ENCODE measurements at regions not wholly inside any gene's neighbourhood (a gene's known extent, or its start where the extent isn't known, plus 50 kb on each side); places are given as distances from the start of the nearest gene placed in this dataset.

DNA sequence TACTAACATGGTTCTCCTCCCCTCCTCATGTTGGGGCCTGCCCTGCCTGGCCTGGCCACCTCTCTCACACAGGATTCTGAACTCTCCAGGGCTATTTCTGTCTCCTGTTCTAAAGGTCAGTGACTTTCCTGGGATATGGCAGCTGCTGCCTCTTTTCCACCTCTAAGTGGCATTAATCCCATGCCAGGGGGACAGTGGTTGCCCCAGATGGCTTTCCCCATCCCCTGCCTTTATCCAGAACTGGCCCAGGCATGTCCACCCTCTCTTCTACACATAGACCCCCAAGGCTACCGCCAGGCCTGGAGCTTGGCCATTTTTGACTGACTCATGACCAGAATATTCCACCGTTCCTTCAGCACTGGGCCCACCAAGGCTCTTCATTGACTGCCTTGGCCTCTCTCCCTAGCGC lies 90.4 kb downstream of the IRF2BPL start:
- no peak overlapping the region for H3K4me3 ChIP-seq (IDR thresholded peaks at IDR 0.05; ENCODE audit: insufficient read depth, low read depth, low read length)
- no peaks in the 10 kb centered on the region for H3K36me3 ChIP-seq (ENCODE audit: insufficient read depth)
- TF ChIP-seq, protein P1, sequence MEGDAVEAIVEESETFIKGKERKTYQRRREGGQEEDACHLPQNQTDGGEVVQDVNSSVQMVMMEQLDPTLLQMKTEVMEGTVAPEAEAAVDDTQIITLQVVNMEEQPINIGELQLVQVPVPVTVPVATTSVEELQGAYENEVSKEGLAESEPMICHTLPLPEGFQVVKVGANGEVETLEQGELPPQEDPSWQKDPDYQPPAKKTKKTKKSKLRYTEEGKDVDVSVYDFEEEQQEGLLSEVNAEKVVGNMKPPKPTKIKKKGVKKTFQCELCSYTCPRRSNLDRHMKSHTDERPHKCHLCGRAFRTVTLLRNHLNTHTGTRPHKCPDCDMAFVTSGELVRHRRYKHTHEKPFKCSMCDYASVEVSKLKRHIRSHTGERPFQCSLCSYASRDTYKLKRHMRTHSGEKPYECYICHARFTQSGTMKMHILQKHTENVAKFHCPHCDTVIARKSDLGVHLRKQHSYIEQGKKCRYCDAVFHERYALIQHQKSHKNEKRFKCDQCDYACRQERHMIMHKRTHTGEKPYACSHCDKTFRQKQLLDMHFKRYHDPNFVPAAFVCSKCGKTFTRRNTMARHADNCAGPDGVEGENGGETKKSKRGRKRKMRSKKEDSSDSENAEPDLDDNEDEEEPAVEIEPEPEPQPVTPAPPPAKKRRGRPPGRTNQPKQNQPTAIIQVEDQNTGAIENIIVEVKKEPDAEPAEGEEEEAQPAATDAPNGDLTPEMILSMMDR (conservative IDR thresholded peaks at IDR 0.05; ENCODE audit: low read depth, low read length), result no peak
- H3K9ac ChIP-seq, result no peak overlapping the region
- H3K79me2 ChIP-seq (ENCODE audit: insufficient read depth, low read depth), result no peaks in the 10 kb centered on the region
- no peaks in the 10 kb centered on the region for H3K27me3 ChIP-seq (ENCODE audit: insufficient read depth, low read depth)
- no peaks in the 10 kb centered on the region for H4K20me1 ChIP-seq (ENCODE audit: insufficient read depth)
- no peak overlapping the region for H3K4me2 ChIP-seq
- H3K4me1 ChIP-seq (ENCODE audit: low read depth, poor library complexity, severe bottlenecking), result no peaks in the 10 kb centered on the region
- H2AFZ ChIP-seq (ENCODE audit: low read depth), result no peak overlapping the region
- H3K27ac ChIP-seq, result no peak overlapping the region

DNA sequence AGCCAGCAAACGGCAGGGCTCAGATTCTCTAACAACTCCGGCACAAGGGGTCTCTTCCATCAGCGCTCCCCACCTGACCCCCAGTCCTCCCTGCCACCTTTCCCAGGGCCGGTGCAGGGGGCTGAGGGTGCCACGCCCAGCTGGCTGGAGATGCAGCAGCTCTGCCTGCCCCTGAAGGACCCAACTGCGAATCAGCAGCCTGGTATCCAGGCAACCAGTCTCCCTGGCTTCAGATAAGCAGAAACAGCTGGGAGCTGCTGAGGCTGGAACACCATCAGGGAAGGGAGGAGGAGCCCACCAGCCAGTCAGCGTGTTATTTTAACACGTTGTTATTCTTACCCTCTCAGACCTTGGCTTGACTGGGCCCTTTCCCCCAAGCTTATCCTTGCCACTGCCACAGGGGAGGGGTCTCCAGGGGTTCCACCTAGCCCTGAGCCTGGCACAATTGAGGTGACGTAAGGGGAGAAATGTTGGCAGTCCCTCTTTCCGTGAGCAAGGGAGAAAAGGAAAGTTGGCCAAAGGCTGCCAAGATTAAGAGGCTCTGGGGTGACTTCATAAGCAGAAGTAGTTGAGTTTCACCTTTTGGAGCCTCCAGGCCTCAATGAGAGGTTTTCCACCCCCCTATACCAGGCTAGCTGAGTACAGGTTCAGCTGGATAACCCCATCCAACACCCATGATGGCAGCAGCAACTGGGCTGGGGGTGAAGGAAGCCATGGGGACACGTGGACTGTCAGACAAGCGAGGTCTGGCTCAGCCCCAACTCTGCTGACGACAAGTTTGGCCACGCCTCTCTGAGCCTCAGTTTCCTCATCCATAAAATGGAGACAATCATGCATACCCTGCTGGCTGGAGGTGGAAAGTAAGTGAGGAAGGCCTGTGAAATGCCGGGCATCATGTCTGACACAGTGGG lies 91.1 kb downstream of the IRF2BPL start:
- H2AFZ ChIP-seq (ENCODE audit: low read depth), result no peak overlapping the region
- no peaks in the 10 kb centered on the region for H3K79me2 ChIP-seq (ENCODE audit: insufficient read depth, low read depth)
- H3K27me3 ChIP-seq (ENCODE audit: insufficient read depth, low read depth), result no peaks in the 10 kb centered on the region
- no peak overlapping the region for H3K4me2 ChIP-seq
- H3K9ac ChIP-seq, result no peak overlapping the region
- no peak overlapping the region for H3K4me3 ChIP-seq (IDR thresholded peaks at IDR 0.05; ENCODE audit: insufficient read depth, low read depth, low read length)
- H4K20me1 ChIP-seq (ENCODE audit: insufficient read depth), result no peaks in the 10 kb centered on the region
- H3K4me1 ChIP-seq (ENCODE audit: low read depth, poor library complexity, severe bottlenecking), result no peaks in the 10 kb centered on the region
- H3K27ac ChIP-seq, result no peak overlapping the region
- no peaks in the 10 kb centered on the region for H3K36me3 ChIP-seq (ENCODE audit: insufficient read depth)
- TF ChIP-seq, protein P1 (conservative IDR thresholded peaks at IDR 0.05; ENCODE audit: low read depth, low read length), result no peak

DNA sequence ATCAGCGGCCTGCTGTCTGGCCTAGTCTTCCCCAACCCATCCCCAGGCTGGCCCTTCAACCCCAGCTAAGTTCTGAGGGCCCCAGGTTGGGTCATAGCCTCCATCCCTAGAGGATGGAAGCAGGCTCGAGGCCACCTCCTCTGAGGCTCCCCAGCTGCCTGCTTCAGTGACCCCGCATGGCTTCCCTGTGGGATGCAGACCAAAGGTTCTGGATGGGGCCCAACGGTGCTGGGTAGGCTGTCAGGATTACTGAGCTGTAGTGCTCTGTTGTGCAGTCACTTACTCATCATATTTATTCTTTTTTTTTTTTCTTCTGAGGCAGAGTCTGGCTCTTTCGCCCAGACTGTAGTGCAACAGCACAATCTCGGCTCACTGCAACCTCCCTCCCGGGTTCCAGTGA lies 92.0 kb downstream of the IRF2BPL start:
- Histone ChIP-seq H2AFZ (ENCODE audit: low read depth) (no peak overlapping the region), H3K27me3 (ENCODE audit: insufficient read depth, low read depth) (no peaks in the 10 kb centered on the region), H3K79me2 (ENCODE audit: insufficient read depth, low read depth) (no peaks in the 10 kb centered on the region), H3K27ac (no peak overlapping the region), H3K9ac (no peak overlapping the region), H3K4me1 (ENCODE audit: low read depth, poor library complexity, severe bottlenecking) (no peaks in the 10 kb centered on the region), H3K4me3 (IDR thresholded peaks at IDR 0.05; ENCODE audit: insufficient read depth, low read depth, low read length) (no peak overlapping the region), H3K36me3 (ENCODE audit: insufficient read depth) (no peaks in the 10 kb centered on the region), H4K20me1 (ENCODE audit: insufficient read depth) (no peaks in the 10 kb centered on the region), H3K4me2 (no peak overlapping the region)
- TF ChIP-seq, protein P1 (conservative IDR thresholded peaks at IDR 0.05; ENCODE audit: low read depth, low read length), result no peak

DNA sequence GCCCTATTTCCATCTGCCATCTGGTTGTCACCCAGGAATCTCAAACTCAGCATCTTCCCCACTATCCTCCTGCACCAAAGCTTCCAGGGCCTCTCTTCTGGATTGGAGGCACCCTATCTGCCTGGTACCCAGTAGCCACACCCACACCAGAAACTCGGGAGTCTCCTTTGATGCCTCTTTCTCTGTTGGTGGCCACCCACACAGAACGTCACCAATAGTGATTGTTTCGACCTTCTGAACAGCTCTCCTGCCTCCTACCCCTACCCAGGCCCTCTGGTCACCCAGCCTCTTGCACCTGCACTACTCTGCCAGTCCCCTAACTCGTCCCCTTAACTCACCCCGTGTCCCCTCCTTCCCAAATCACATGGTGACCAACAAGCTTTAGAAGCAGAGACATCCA lies 95.0 kb downstream of the IRF2BPL start:
- Histone ChIP-seq H4K20me1 (ENCODE audit: insufficient read depth) (no peaks in the 10 kb centered on the region), H3K4me2 (no peak overlapping the region)

More for the DNA sequence above, 95.0 kb downstream of the IRF2BPL start:
- Histone ChIP-seq H3K36me3 (ENCODE audit: insufficient read depth) (no peaks in the 10 kb centered on the region), H3K79me2 (ENCODE audit: insufficient read depth, low read depth) (no peaks in the 10 kb centered on the region), H3K4me3 (IDR thresholded peaks at IDR 0.05; ENCODE audit: insufficient read depth, low read depth, low read length) (no peak overlapping the region), H3K4me1 (ENCODE audit: low read depth, poor library complexity, severe bottlenecking) (peaks cover 26% of the 10 kb centered on the region), H3K9ac (no peak overlapping the region), H3K27ac (no peak overlapping the region), H3K27me3 (ENCODE audit: insufficient read depth, low read depth) (no peaks in the 10 kb centered on the region), H2AFZ (ENCODE audit: low read depth) (no peak overlapping the region)
- TF ChIP-seq, protein P1 (conservative IDR thresholded peaks at IDR 0.05; ENCODE audit: low read depth, low read length), result no peak
